Erythroblast (primary cell): ENCODE measurements at regions not wholly inside any gene's neighbourhood (a gene's known extent, or its start where the extent isn't known, plus 50 kb on each side); places are given as distances from the start of the nearest gene placed in this dataset.

Source experiments
- GATA1 ChIP-seq: IDR thresholded peaks from 2 replicates; pipeline ENCODE4 v1.6.1; 2011; ENCODE audit warnings: low read depth, mild to moderate bottlenecking, control low read depth, low read length, moderate library complexity
- POLR2A ChIP-seq: IDR thresholded peaks from 2 replicates; pipeline ENCODE4 v1.6.1; 2011; ENCODE audit warnings: mild to moderate bottlenecking, low read length

- TF ChIP-seq POLR2A: no peak
- TF ChIP-seq GATA1: no peak
These were observed 273.5 kb upstream of the PCSK5 start for GRCh38 chr9:75616841-75617566.
